IPS-NIHi7 (cell line): ENCODE measurements at regions not wholly inside any gene's neighbourhood (a gene's known extent, or its start where the extent isn't known, plus 50 kb on each side); places are given as distances from the start of the nearest gene placed in this dataset.
"Not testable (repeated sequence)": the region's sequence is repeated elsewhere in the genome, so short reads cannot be mapped to it uniquely, and the experiment has no call there.

Source experiments
- DNase-seq: peaks from one replicate; pipeline ENCODE4 v3.0.0; 2012; ENCODE audit warnings: mixed read lengths; ENCODE audit errors: extremely low spot score

- DNase-seq = no peak
Observed at GRCh38 chr6:103578115-103578514, 1281.6 kb downstream of the HACE1 start.

GRCh38 chr6:103570431-103570830 is 1289.3 kb downstream of the HACE1 start:
- DNase-seq = no peak

- DNase-seq = no peak
Observed at GRCh38 chr6:103554911-103555310, 1304.8 kb downstream of the HACE1 start.

GRCh38 chr6:103538381-103538780 is 1321.3 kb downstream of the HACE1 start:
- DNase-seq = no peak

- DNase-seq = no peak
Observed at GRCh38 chr6:103534814-103535213, 1324.9 kb downstream of the HACE1 start.

GRCh38 chr6:103534095-103534494 is 1325.6 kb downstream of the HACE1 start:
- no peak for DNase-seq

GRCh38 chr6:103522045-103522444 is 1337.7 kb downstream of the HACE1 start:
- peak; percentile 8 for DNase-seq

GRCh38 chr6:103516336-103516735 is 1343.4 kb downstream of the HACE1 start:
- DNase-seq = no peak

- no peak for DNase-seq
Observed at GRCh38 chr6:103507052-103507451, 1352.7 kb downstream of the HACE1 start.

- DNase-seq = no peak
Observed at GRCh38 chr6:103505155-103505518, 1354.6 kb downstream of the HACE1 start.

- DNase-seq = peak; percentile 12
Observed at GRCh38 chr6:103504501-103505154, 1355.1 kb downstream of the HACE1 start.

- not testable (repeated sequence) for DNase-seq
Observed at GRCh38 chr6:103496588-103496987, 1363.1 kb downstream of the HACE1 start.

- no peak for DNase-seq
Observed at GRCh38 chr6:103456652-103457051, 1403.1 kb downstream of the HACE1 start.

- no peak for DNase-seq
Observed at GRCh38 chr6:103455275-103455674, 1404.4 kb downstream of the HACE1 start.

GRCh38 chr6:103409475-103409874 is 1450.2 kb downstream of the HACE1 start:
- no peak for DNase-seq

GRCh38 chr6:103405321-103405720 is 1454.4 kb downstream of the HACE1 start:
- peak; percentile 11 for DNase-seq

- no peak for DNase-seq
Observed at GRCh38 chr6:103404799-103405198, 1454.9 kb downstream of the HACE1 start.

GRCh38 chr6:103396768-103397167 is 1463.0 kb downstream of the HACE1 start:
- no peak for DNase-seq

- no peak for DNase-seq
Observed at GRCh38 chr6:103379272-103379671, 1480.4 kb downstream of the HACE1 start.

GRCh38 chr6:103367212-103367611 is 1492.5 kb downstream of the HACE1 start:
- peak; percentile 8 for DNase-seq

GRCh38 chr6:103356531-103356930 is 1503.2 kb downstream of the HACE1 start:
- no peak for DNase-seq

- no peak for DNase-seq
Observed at GRCh38 chr6:103344554-103345163, 1515.1 kb downstream of the HACE1 start.

GRCh38 chr6:103335412-103335811 is 1524.3 kb downstream of the HACE1 start:
- DNase-seq = no peak
